Kidney (tissue), 13 donors: ENCODE measurements at regions not wholly inside any gene's neighbourhood (a gene's known extent, or its start where the extent isn't known, plus 50 kb on each side); places are given as distances from the start of the nearest gene placed in this dataset.
A peak's percentile ranks its signal among the peaks of the same experiment; 100 is the strongest.

ENCODE experiments used
- DNase-seq, 5 donors: peaks; one replicate each; pipeline ENCODE4 v3.0.0-alpha.2; 2013 to 2020
- FAIRE-seq: peaks from 2 replicates; lab custom pipeline; 2012; peaks lifted over from hg19 to GRCh38; lab: Jason Lieb, UNC
- H3K27ac ChIP-seq, 2 donors: one replicate each; pipeline ENCODE4 v1.7.0; 2013; ENCODE audit warnings: low read depth in 2 of 2, low read length in 2 of 2, inconsistent platforms in 1 of 2
- H3K27me3 ChIP-seq: one replicate; pipeline ENCODE4 v1.7.1; 2013; ENCODE audit warnings: low read length, inconsistent platforms; ENCODE audit not compliant: control insufficient read depth, insufficient read depth
- H3K36me3 ChIP-seq, 3 donors: one replicate each; pipeline versions ENCODE4 v1.7.0 to v1.7.1; 2013; ENCODE audit warnings: low read length in 3 of 3, control low read depth in 1 of 3, inconsistent platforms in 1 of 3; ENCODE audit not compliant: insufficient read depth in 3 of 3, control insufficient read depth in 2 of 3
- H3K4me1 ChIP-seq, 3 donors: one replicate each; pipeline versions ENCODE4 v1.7.0 to v1.7.1; 2013; ENCODE audit warnings: low read length in 3 of 3, inconsistent platforms in 1 of 3, low read depth in 1 of 3; ENCODE audit not compliant: control insufficient read depth in 2 of 3, insufficient read depth in 2 of 3
- H3K4me3 ChIP-seq, 3 donors: one replicate each; pipeline versions ENCODE4 v1.7.0 to v1.8.1; 2013; ENCODE audit warnings: low read length in 3 of 3, control low read depth in 1 of 3, inconsistent platforms in 1 of 3
- H3K9ac ChIP-seq, 3 donors: one replicate each; pipeline versions ENCODE4 v1.7.0 to v1.7.1; 2013; ENCODE audit warnings: low read length in 3 of 3, control low read depth in 1 of 3, inconsistent platforms in 1 of 3
- H3K9me3 ChIP-seq, 3 donors: one replicate each; pipeline versions ENCODE4 v1.7.0 to v1.7.1; 2013; ENCODE audit warnings: low read length in 3 of 3, control low read depth in 1 of 3, inconsistent platforms in 1 of 3; ENCODE audit not compliant: control insufficient read depth in 2 of 3, insufficient read depth in 1 of 3
- intact Hi-C: fragments of 100-400 bp; cut with DNase I; formaldehyde crosslinking; loops from one replicate; pipeline ENCODE4 v1.11.1; 2022
- TF ChIP-seq, protein P1 (sequence below): IDR thresholded peaks from 3 replicates; pipeline ENCODE4 v1.5.1; 2012; ENCODE audit warnings: mild to moderate bottlenecking, moderate library complexity, borderline replicate concordance; ENCODE audit not compliant: insufficient read depth; ENCODE audit errors: extremely low read depth
- donor health status: control.
- donor health status: control.
- donor health status: control.
- donor health status: control.
- donor health status: control.
- donor health status: DM: yes; HTN: yes; CAD: no.
- donor health status: Normal renal cell carcinoma (clear cell type).

GRCh38 chr3:144121661-144122060 is 150.0 kb downstream of the DIPK2A start:
- Histone ChIP-seq H3K4me3 (no peak overlapping the region), H3K9me3 (no peaks in the 10 kb centered on the region), H3K9ac (no peak overlapping the region), H3K4me1 (peaks cover 0 to 3% (median 0%) of the 10 kb centered on the region in 3 donors), H3K36me3 (no peaks in the 10 kb centered on the region), H3K27ac (no peak overlapping the region), H3K27me3 (no peaks in the 10 kb centered on the region)
- FAIRE-seq = no peak
- TF ChIP-seq, protein P1, sequence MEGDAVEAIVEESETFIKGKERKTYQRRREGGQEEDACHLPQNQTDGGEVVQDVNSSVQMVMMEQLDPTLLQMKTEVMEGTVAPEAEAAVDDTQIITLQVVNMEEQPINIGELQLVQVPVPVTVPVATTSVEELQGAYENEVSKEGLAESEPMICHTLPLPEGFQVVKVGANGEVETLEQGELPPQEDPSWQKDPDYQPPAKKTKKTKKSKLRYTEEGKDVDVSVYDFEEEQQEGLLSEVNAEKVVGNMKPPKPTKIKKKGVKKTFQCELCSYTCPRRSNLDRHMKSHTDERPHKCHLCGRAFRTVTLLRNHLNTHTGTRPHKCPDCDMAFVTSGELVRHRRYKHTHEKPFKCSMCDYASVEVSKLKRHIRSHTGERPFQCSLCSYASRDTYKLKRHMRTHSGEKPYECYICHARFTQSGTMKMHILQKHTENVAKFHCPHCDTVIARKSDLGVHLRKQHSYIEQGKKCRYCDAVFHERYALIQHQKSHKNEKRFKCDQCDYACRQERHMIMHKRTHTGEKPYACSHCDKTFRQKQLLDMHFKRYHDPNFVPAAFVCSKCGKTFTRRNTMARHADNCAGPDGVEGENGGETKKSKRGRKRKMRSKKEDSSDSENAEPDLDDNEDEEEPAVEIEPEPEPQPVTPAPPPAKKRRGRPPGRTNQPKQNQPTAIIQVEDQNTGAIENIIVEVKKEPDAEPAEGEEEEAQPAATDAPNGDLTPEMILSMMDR = no peak
- no peak for DNase-seq
- intact Hi-C loops = no loop called here

DNA sequence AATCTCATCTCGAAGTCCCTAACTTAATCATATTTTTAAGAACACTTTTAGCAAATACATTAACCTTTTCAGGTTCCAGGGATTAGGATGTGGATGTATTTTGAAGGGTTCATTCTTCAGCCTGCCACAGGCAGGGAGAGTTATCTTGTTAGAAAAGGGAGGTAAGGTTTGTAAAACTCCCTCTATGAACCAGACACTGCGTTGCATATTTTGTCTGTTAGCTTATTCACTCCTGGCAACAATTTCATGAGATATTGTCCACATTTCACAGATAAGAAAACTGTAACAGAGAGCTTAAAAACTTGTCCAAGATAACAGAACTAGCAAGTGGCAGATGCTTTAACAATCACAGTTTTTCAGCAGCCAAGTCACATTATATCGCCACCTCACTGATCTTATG is 155.4 kb downstream of the DIPK2A start:
- FAIRE-seq (no peak), DNase-seq (no peak)
- no peak overlapping the region for H3K4me3 ChIP-seq
- H3K9ac ChIP-seq = no peak overlapping the region
- no peak overlapping the region for H3K27ac ChIP-seq
- H3K27me3 ChIP-seq = no peaks in the 10 kb centered on the region
- H3K4me1 ChIP-seq = peaks cover 0 to under 1% (median 0%) of the 10 kb centered on the region in 3 donors
- intact Hi-C loops = no loop called here
- TF ChIP-seq, protein P1 = no peak
- no peaks in the 10 kb centered on the region for H3K36me3 ChIP-seq
- no peaks in the 10 kb centered on the region for H3K9me3 ChIP-seq

DNA sequence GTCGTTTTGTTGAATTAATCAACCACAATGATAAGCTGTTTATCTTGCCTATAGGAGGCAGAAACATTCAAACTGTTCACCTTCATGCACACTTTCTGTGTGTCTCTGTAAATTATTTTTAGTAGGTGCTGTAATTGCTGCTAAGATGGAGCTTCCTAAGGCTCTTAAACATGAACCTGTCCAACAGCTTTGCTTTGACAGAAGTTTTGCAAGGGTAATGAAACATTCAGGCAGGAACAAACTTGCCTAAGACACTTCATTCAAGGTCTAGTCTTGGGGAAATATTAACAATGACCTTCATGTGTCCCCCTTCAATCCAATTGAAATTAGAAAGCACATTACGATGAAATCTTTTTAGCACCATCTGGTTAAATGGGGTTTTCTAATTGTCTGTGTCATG is 156.1 kb downstream of the DIPK2A start:
- intact Hi-C loops = no loop called here
- Histone ChIP-seq H3K9ac (no peak overlapping the region), H3K27ac (no peak overlapping the region), H3K9me3 (no peaks in the 10 kb centered on the region), H3K4me1 (no peaks in the 10 kb centered on the region), H3K4me3 (no peak overlapping the region), H3K27me3 (no peaks in the 10 kb centered on the region), H3K36me3 (no peaks in the 10 kb centered on the region)
- TF ChIP-seq, protein P1 = no peak
- DNase-seq = peak in 2 of 5 donors; percentile 23 to 30
- no peak for FAIRE-seq
